H9 (cell line): ENCODE measurements at regions not wholly inside any gene's neighbourhood (a gene's known extent, or its start where the extent isn't known, plus 50 kb on each side); places are given as distances from the start of the nearest gene placed in this dataset.

Source experiments
- DNase-seq: peaks from one replicate; pipeline ENCODE4 v3.0.0-alpha.2; 2017
- H2AFZ ChIP-seq: one replicate; pipeline ENCODE4 v1.6.1; 2013; ENCODE audit warnings: mild to moderate bottlenecking, low read length, control low read depth, moderate library complexity
- H2AK5ac ChIP-seq: 2 replicates; pipeline ENCODE4 v1.6.1; 2013; ENCODE audit warnings: low read length, control low read depth, mixed read lengths; ENCODE audit not compliant: insufficient read length
- H2BK120ac ChIP-seq: one replicate; pipeline ENCODE4 v1.6.1; 2013; ENCODE audit warnings: low read depth, mild to moderate bottlenecking, low read length, control low read depth, inconsistent platforms; ENCODE audit not compliant: poor library complexity, severe bottlenecking
- H2BK12ac ChIP-seq: 2 replicates; pipeline ENCODE4 v1.6.1; 2013; ENCODE audit warnings: low read length, control low read depth, mixed read lengths, low read depth; ENCODE audit not compliant: insufficient read length
- H2BK15ac ChIP-seq: 2 replicates; pipeline ENCODE4 v1.6.1; 2013; ENCODE audit warnings: low read depth, low read length, control low read depth
- H2BK20ac ChIP-seq: one replicate; pipeline ENCODE4 v1.6.1; 2013; ENCODE audit warnings: low read depth, mild to moderate bottlenecking, low read length, control low read depth, inconsistent platforms; ENCODE audit not compliant: poor library complexity, severe bottlenecking
- H2BK5ac ChIP-seq: 2 replicates; pipeline ENCODE4 v1.6.1; 2013; ENCODE audit warnings: low read length, control low read depth, mixed read lengths; ENCODE audit not compliant: insufficient read length
- H3K14ac ChIP-seq: 2 replicates; pipeline ENCODE4 v1.6.1; 2013; ENCODE audit warnings: low read length, control low read depth; ENCODE audit not compliant: insufficient read depth
- H3K18ac ChIP-seq: 2 replicates; pipeline ENCODE4 v1.6.1; 2013; ENCODE audit warnings: low read depth, mild to moderate bottlenecking, mixed read lengths, low read length, control low read depth; ENCODE audit not compliant: insufficient read length
- H3K23ac ChIP-seq: 2 replicates; pipeline ENCODE4 v1.6.1; 2013; ENCODE audit warnings: low read length, control low read depth, mixed read lengths, low read depth; ENCODE audit not compliant: insufficient read length
- H3K23me2 ChIP-seq: 2 replicates; pipeline ENCODE4 v1.6.1; 2013; ENCODE audit warnings: low read depth, mild to moderate bottlenecking, mixed read lengths, low read length, control low read depth; ENCODE audit not compliant: insufficient read length, poor library complexity, severe bottlenecking
- H3K27ac ChIP-seq: 2 replicates; pipeline ENCODE4 v1.5.1; 2013; ENCODE audit warnings: low read length, control low read depth, mixed read lengths, low read depth; ENCODE audit not compliant: insufficient read length
- H3K27me3 ChIP-seq: 2 replicates; pipeline ENCODE4 v1.6.1; 2013; ENCODE audit warnings: low read length, control low read depth, inconsistent platforms; ENCODE audit not compliant: insufficient read depth
- H3K4ac ChIP-seq: 2 replicates; pipeline ENCODE4 v1.6.1; 2013; ENCODE audit warnings: low read depth, mild to moderate bottlenecking, control low read depth, inconsistent platforms, low read length, moderate library complexity
- H3K4me1 ChIP-seq: 2 replicates; pipeline ENCODE4 v1.6.1; 2013; ENCODE audit warnings: low read length, control low read depth, inconsistent platforms; ENCODE audit not compliant: insufficient read depth
- H3K4me2 ChIP-seq: 2 replicates; pipeline ENCODE4 v1.6.1; 2013; ENCODE audit warnings: low read length, control low read depth, mixed read lengths; ENCODE audit not compliant: insufficient read length, insufficient read depth
- H3K56ac ChIP-seq: 2 replicates; pipeline ENCODE4 v1.6.1; 2013; ENCODE audit warnings: low read depth, mild to moderate bottlenecking, mixed read lengths, low read length, control low read depth; ENCODE audit not compliant: insufficient read length
- H3K79me1 ChIP-seq: 2 replicates; pipeline ENCODE4 v1.6.1; 2013; ENCODE audit warnings: low read depth, mild to moderate bottlenecking, moderate library complexity, low read length, control low read depth, inconsistent platforms; ENCODE audit not compliant: insufficient read depth, poor library complexity, severe bottlenecking
- H3K79me2 ChIP-seq: 2 replicates; pipeline ENCODE4 v1.6.1; 2013; ENCODE audit warnings: low read length, control low read depth, inconsistent platforms; ENCODE audit not compliant: insufficient read depth
- H3K9ac ChIP-seq: 2 replicates; pipeline ENCODE4 v1.6.1; 2013; ENCODE audit warnings: low read length, control low read depth, mixed read lengths; ENCODE audit not compliant: insufficient read length; ENCODE audit errors: extremely low read depth
- H3K9me3 ChIP-seq: one replicate; pipeline ENCODE4 v1.6.1; 2013; ENCODE audit warnings: low read depth, low read length, inconsistent platforms; ENCODE audit not compliant: control insufficient read depth
- H3T11ph ChIP-seq: one replicate; pipeline ENCODE4 v1.6.1; 2013; ENCODE audit warnings: mild to moderate bottlenecking, low read length, control low read depth, inconsistent platforms
- H4K20me1 ChIP-seq: one replicate; pipeline ENCODE4 v1.6.1; 2013; ENCODE audit not compliant: control insufficient read depth, insufficient read length, insufficient read depth
- H4K5ac ChIP-seq: 2 replicates; pipeline ENCODE4 v1.6.1; 2013; ENCODE audit warnings: low read depth, mild to moderate bottlenecking, mixed read lengths, low read length, control low read depth; ENCODE audit not compliant: insufficient read length
- H4K8ac ChIP-seq: replicated peaks from 2 replicates; pipeline ENCODE4 v1.6.1; 2013; ENCODE audit warnings: low read length, control low read depth, mixed read lengths, low read depth; ENCODE audit not compliant: insufficient read length
- H4K91ac ChIP-seq: 2 replicates; pipeline ENCODE4 v1.6.1; 2013; ENCODE audit warnings: low read depth, mild to moderate bottlenecking, moderate library complexity, mixed read lengths, low read length, control low read depth; ENCODE audit not compliant: insufficient read length
- H3K27ac Mint-ChIP-seq, 3 experiments: 2 replicates in 2 of 3; 3 replicates in 1 of 3; pipeline ENCODE4 v1.8.0; 2020 to 2021; ENCODE audit warnings: mixed read lengths in 3 of 3, mild to moderate bottlenecking in 1 of 3, moderate library complexity in 1 of 3
- H3K27me3 Mint-ChIP-seq: 2 replicates; pipeline ENCODE4 v1.8.0; 2021; ENCODE audit warnings: low read depth, mild to moderate bottlenecking, moderate library complexity, mixed read lengths
- H3K36me3 Mint-ChIP-seq, 3 experiments: 2 replicates in 2 of 3; 3 replicates in 1 of 3; pipeline ENCODE4 v1.8.0; 2020 to 2021; ENCODE audit warnings: low read depth in 3 of 3, mixed read lengths in 3 of 3; ENCODE audit not compliant: insufficient read depth in 1 of 3
- H3K4me1 Mint-ChIP-seq, 2 experiments: 2 replicates each; pipeline ENCODE4 v1.8.0; 2020; ENCODE audit warnings: mixed read lengths in 2 of 2
- H3K4me3 Mint-ChIP-seq, 2 experiments: 2 replicates in 1 of 2; 3 replicates in 1 of 2; pipeline ENCODE4 v1.8.0; 2020 to 2021; ENCODE audit warnings: mild to moderate bottlenecking in 2 of 2, mixed read lengths in 2 of 2, moderate library complexity in 1 of 2
- H3K9me3 Mint-ChIP-seq, 2 experiments: 2 replicates in 1 of 2; 3 replicates in 1 of 2; pipeline ENCODE4 v1.8.0; 2020; ENCODE audit warnings: mild to moderate bottlenecking in 2 of 2, mixed read lengths in 2 of 2, moderate library complexity in 1 of 2
- WGBS: extraction: QIAGEN DNeasy Blood & Tissue Kit; methylation state at CpG from one replicate; pipeline ENCODE4 v1.1.7; 2013; ENCODE audit warnings: missing lambda C conversion rate, low lambda C conversion rate, mixed read lengths; ENCODE audit not compliant: insufficient read length; ENCODE audit errors: extremely low coverage; 5-methylcytosine and 5-hydroxymethylcytosine counted together
- TF ChIP-seq, protein P1 (sequence below): fragments of 200-600 bp; sonication (generic); conservative IDR thresholded peaks from 3 replicates; pipeline ENCODE4 v1.8.0; 2021; ENCODE audit warnings: antibody characterized with exemption, mild to moderate bottlenecking

DNA sequence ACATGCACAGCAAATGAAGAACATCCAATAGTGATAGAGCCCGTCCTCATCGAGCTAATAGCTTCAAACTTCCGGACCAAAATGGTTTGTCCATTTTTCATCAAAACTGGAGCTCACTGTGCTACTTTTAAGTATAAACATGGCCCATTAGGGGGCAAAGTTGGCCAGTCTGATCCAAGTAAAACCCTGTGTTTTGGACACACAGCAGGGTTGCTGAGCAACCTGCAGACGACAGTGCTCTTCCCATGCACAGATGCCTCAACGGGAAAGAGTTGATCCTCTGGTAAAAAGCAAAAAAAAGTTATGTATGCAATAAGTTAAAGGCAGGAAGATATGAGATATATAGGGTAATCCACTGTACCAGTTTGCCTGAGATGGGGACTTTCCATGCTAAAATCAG lies 244.0 kb upstream of the THBS1 start:
- DNase-seq: no peak
- no peak overlapping the region for H3K4ac ChIP-seq
- TF ChIP-seq, protein P1, sequence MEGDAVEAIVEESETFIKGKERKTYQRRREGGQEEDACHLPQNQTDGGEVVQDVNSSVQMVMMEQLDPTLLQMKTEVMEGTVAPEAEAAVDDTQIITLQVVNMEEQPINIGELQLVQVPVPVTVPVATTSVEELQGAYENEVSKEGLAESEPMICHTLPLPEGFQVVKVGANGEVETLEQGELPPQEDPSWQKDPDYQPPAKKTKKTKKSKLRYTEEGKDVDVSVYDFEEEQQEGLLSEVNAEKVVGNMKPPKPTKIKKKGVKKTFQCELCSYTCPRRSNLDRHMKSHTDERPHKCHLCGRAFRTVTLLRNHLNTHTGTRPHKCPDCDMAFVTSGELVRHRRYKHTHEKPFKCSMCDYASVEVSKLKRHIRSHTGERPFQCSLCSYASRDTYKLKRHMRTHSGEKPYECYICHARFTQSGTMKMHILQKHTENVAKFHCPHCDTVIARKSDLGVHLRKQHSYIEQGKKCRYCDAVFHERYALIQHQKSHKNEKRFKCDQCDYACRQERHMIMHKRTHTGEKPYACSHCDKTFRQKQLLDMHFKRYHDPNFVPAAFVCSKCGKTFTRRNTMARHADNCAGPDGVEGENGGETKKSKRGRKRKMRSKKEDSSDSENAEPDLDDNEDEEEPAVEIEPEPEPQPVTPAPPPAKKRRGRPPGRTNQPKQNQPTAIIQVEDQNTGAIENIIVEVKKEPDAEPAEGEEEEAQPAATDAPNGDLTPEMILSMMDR: no peak
- H3K4me3 Mint-ChIP-seq: no peak overlapping the region
- H3K9me3 Mint-ChIP-seq: peaks cover 0 to 3% of the 10 kb centered on the region in 2 experiments; a peak in 2 of 5 replicates
- H2BK5ac ChIP-seq: no peak overlapping the region
- no peak overlapping the region for H4K91ac ChIP-seq
- H3K27ac ChIP-seq: no peak overlapping the region
- H3K4me1 ChIP-seq: no peaks in the 10 kb centered on the region
- no peak overlapping the region for H3K14ac ChIP-seq
- peaks cover 0 to 3% (median 0%) of the 10 kb centered on the region in 3 experiments; a peak in 2 of 7 replicates for H3K36me3 Mint-ChIP-seq
- H4K8ac ChIP-seq: no peak overlapping the region
- H3K23me2 ChIP-seq: no peaks in the 10 kb centered on the region
- no peaks in the 10 kb centered on the region for H3K27me3 ChIP-seq
- H2AK5ac ChIP-seq: no peak overlapping the region
- no peak overlapping the region for H3T11ph ChIP-seq
- H2BK120ac ChIP-seq: no peak overlapping the region
- H3K27ac Mint-ChIP-seq: no peak overlapping the region
- no peaks in the 10 kb centered on the region for H3K9me3 ChIP-seq
- no peak overlapping the region for H4K5ac ChIP-seq
- H3K56ac ChIP-seq: no peak overlapping the region
- no peak overlapping the region for H3K9ac ChIP-seq
- no peak overlapping the region for H2AFZ ChIP-seq
- WGBS: no CpG with 5 or more reads among the region's 5 CpGs
- no peaks in the 10 kb centered on the region; the same call in 1 of the 2 replicates for H3K27me3 Mint-ChIP-seq
- no peaks in the 10 kb centered on the region for H4K20me1 ChIP-seq
- H3K4me2 ChIP-seq: no peak overlapping the region
- no peak overlapping the region for H2BK15ac ChIP-seq
- no peak overlapping the region for H3K18ac ChIP-seq
- H2BK12ac ChIP-seq: no peak overlapping the region
- H2BK20ac ChIP-seq: no peak overlapping the region
- H3K4me1 Mint-ChIP-seq: peaks cover 15 to 17% of the 10 kb centered on the region in 2 experiments
- H3K23ac ChIP-seq: no peak overlapping the region
- H3K79me1 ChIP-seq: no peaks in the 10 kb centered on the region
- H3K79me2 ChIP-seq: no peaks in the 10 kb centered on the region
